Endodermal cell (in vitro differentiated cells): ENCODE measurements at regions not wholly inside any gene's neighbourhood (a gene's known extent, or its start where the extent isn't known, plus 50 kb on each side); places are given as distances from the start of the nearest gene placed in this dataset.

Experiments
- DNase-seq: peaks from one replicate; pipeline ENCODE4 v3.0.0-alpha.2; 2017
- H3K27ac ChIP-seq: 2 replicates; pipeline ENCODE4 v1.5.1; 2013; ENCODE audit warnings: mild to moderate bottlenecking, low read depth, low read length, moderate library complexity
- H3K27me3 ChIP-seq: 2 replicates; pipeline ENCODE4 v1.6.1; 2013; ENCODE audit warnings: mild to moderate bottlenecking, low read length, moderate library complexity; ENCODE audit not compliant: insufficient read depth, control insufficient read depth, poor library complexity, severe bottlenecking
- H3K36me3 ChIP-seq: 2 replicates; pipeline ENCODE4 v1.7.0; 2013; ENCODE audit warnings: mild to moderate bottlenecking, low read length, moderate library complexity; ENCODE audit not compliant: control insufficient read depth, insufficient read depth
- H3K4me1 ChIP-seq: one replicate; pipeline ENCODE4 v1.7.0; 2013; ENCODE audit warnings: low read length; ENCODE audit not compliant: control insufficient read depth, insufficient read depth
- H3K4me3 ChIP-seq: 2 replicates; pipeline ENCODE4 v1.5.1; 2013; ENCODE audit warnings: mild to moderate bottlenecking, low read length, moderate library complexity
- H3K9ac ChIP-seq: 2 replicates; pipeline ENCODE4 v1.6.1; 2013; ENCODE audit warnings: mild to moderate bottlenecking, low read length, moderate library complexity; ENCODE audit not compliant: poor library complexity, severe bottlenecking; ENCODE audit errors: extremely low read depth
- H3K9me3 ChIP-seq: 2 replicates; pipeline ENCODE4 v1.6.1; 2013; ENCODE audit warnings: mild to moderate bottlenecking, low read length, moderate library complexity; ENCODE audit not compliant: control insufficient read depth
- H3K27ac Mint-ChIP-seq: 2 replicates; pipeline ENCODE4 v1.8.0; 2020; ENCODE audit warnings: mixed read lengths
- H3K27me3 Mint-ChIP-seq: 2 replicates; pipeline ENCODE4 v1.8.0; 2021; ENCODE audit warnings: mild to moderate bottlenecking, mixed read lengths; ENCODE audit not compliant: insufficient read depth
- H3K36me3 Mint-ChIP-seq: 2 replicates; pipeline ENCODE4 v1.8.0; 2020; ENCODE audit warnings: low read depth, mixed read lengths
- H3K4me1 Mint-ChIP-seq: 2 replicates; pipeline ENCODE4 v1.8.0; 2020; ENCODE audit warnings: mixed read lengths
- H3K4me3 Mint-ChIP-seq: 2 replicates; pipeline ENCODE4 v1.8.0; 2020; ENCODE audit warnings: mild to moderate bottlenecking, moderate library complexity, mixed read lengths
- H3K9me3 Mint-ChIP-seq: 2 replicates; pipeline ENCODE4 v1.8.0; 2020; ENCODE audit warnings: mild to moderate bottlenecking, mixed read lengths
- CTCF ChIP-seq: fragments of 200-600 bp; sonication (generic); conservative IDR thresholded peaks from 2 replicates; pipeline ENCODE4 v1.5.0; 2021; ENCODE audit warnings: antibody characterized with exemption, mild to moderate bottlenecking
- WGBS, 2 experiments: methylation state at CpG; one replicate each; pipeline versions ENCODE4 v1.1.5 to v1.1.7; 2013; ENCODE audit warnings: missing lambda C conversion rate in 2 of 2, mixed read lengths in 1 of 2; ENCODE audit not compliant: insufficient coverage in 1 of 2, insufficient read length in 1 of 2; 5-methylcytosine and 5-hydroxymethylcytosine counted together

GRCh38 chr11:10394229-10395101 is 60.6 kb upstream of the AMPD3 start:
- Mint-ChIP-seq H3K36me3 (no peaks in the 10 kb centered on the region), H3K4me1 (peaks cover 34% of the 10 kb centered on the region), H3K27me3 (peaks cover 7% of the 10 kb centered on the region), H3K9me3 (peaks cover 6% of the 10 kb centered on the region), H3K27ac (no peak overlapping the region), H3K4me3 (no peak overlapping the region)
- WGBS, 2 experiments = 82 to 95% methylated on average over 11 to 13 of the region's 13 CpGs
- TF ChIP-seq CTCF = no peak
- peak overlapping the region; percentile 8 for H3K9ac ChIP-seq
- no peaks in the 10 kb centered on the region for H3K36me3 ChIP-seq
- H3K4me1 ChIP-seq = peaks cover 12% of the 10 kb centered on the region
- no peak for DNase-seq
- no peak overlapping the region for H3K4me3 ChIP-seq
- H3K27me3 ChIP-seq = no peaks in the 10 kb centered on the region
- no peak overlapping the region for H3K27ac ChIP-seq
- H3K9me3 ChIP-seq = no peaks in the 10 kb centered on the region

- no peak overlapping the region for H3K4me3 Mint-ChIP-seq
- H3K27ac Mint-ChIP-seq = no peak overlapping the region
- no peak for TF ChIP-seq CTCF
- Histone ChIP-seq H3K9ac (no peak overlapping the region), H3K4me1 (peaks cover 12% of the 10 kb centered on the region), H3K4me3 (no peak overlapping the region), H3K27me3 (no peaks in the 10 kb centered on the region), H3K36me3 (no peaks in the 10 kb centered on the region), H3K9me3 (no peaks in the 10 kb centered on the region), H3K27ac (no peak overlapping the region)
- peaks cover 34% of the 10 kb centered on the region for H3K4me1 Mint-ChIP-seq
- H3K9me3 Mint-ChIP-seq = peaks cover 6% of the 10 kb centered on the region
- H3K36me3 Mint-ChIP-seq = no peaks in the 10 kb centered on the region
- DNase-seq = no peak
- H3K27me3 Mint-ChIP-seq = peaks cover 7% of the 10 kb centered on the region
- 78 to 85% methylated on average over 3 to 5 of the region's 6 CpGs for WGBS, 2 experiments
These were observed 59.7 kb upstream of the AMPD3 start for GRCh38 chr11:10395166-10395897.

GRCh38 chr11:10396771-10397170 is 58.3 kb upstream of the AMPD3 start:
- Histone ChIP-seq H3K36me3 (no peaks in the 10 kb centered on the region), H3K4me3 (no peak overlapping the region), H3K9me3 (no peaks in the 10 kb centered on the region), H3K27ac (no peak overlapping the region), H3K9ac (no peak overlapping the region), H3K4me1 (peaks cover 12% of the 10 kb centered on the region), H3K27me3 (no peaks in the 10 kb centered on the region)
- DNase-seq = no peak
- Mint-ChIP-seq H3K36me3 (no peaks in the 10 kb centered on the region), H3K4me3 (no peak overlapping the region), H3K4me1 (peaks cover 28% of the 10 kb centered on the region), H3K27ac (no peak overlapping the region), H3K9me3 (no peaks in the 10 kb centered on the region), H3K27me3 (peaks cover 7% of the 10 kb centered on the region)
- no peak for TF ChIP-seq CTCF
- 95 to 96% methylated on average over 3 to 4 of the region's 4 CpGs for WGBS, 2 experiments
